GM04503 (cell line): ENCODE measurements at regions not wholly inside any gene's neighbourhood (a gene's known extent, or its start where the extent isn't known, plus 50 kb on each side); places are given as distances from the start of the nearest gene placed in this dataset.
"Not testable (repeated sequence)": the region's sequence is repeated elsewhere in the genome, so short reads cannot be mapped to it uniquely, and the experiment has no call there.

Experiments
- DNase-seq: peaks from one replicate; pipeline ENCODE4 v3.0.0-alpha.2; 2012; ENCODE audit warnings: low read depth

DNA sequence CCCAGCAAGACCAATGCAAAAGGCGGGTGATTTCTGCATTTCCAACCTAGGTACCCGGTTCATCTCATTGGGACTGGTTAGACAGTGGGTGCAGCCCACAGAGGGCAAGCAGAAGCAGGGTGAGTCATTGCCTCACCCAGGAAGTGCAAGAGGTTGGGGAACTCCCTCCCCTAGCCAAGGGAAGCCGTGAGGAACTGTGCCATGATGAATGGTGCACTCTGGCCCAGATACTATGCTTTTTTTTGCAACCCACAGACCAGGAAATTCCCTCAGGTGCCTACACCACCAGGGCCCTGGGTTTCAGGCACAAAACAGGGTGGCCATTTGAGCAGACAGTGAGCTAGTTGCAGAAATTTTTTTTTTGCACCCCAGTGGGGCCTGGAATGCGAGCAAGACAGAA, 662.6 kb upstream of the ACVR2A start:
- no peak for DNase-seq

DNA sequence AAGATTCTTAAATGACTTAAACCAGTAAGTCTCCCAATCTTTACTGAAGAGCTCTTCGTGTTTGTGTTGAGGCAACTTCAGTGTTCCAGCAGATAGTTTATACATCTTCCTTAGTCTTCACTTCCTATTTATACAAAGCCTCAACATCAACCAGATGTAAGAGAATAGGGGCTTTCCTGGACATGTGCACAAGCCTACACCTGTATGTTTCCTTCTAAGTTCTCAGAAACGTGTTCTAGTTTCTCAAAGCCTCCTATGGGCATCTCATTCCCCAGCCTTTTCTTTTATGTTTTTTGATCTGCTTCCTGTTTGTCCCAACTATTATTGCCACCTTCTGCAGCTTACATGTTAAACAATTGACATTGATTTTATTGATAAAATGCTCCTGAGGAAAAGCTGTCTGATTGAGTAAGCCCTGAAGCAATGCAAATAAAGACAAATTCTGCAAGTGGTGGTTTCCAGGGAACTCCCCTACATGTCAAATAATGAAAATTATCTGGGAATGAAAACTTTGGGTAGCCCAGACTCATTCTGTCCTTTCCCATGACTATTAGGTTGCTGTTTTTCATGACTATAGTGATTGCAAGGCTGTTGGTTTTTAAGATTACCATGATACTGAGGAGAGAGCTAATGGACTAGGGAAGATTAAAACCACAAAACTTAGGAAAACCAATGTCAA, 663.3 kb upstream of the ACVR2A start:
- DNase-seq, result no peak

DNA sequence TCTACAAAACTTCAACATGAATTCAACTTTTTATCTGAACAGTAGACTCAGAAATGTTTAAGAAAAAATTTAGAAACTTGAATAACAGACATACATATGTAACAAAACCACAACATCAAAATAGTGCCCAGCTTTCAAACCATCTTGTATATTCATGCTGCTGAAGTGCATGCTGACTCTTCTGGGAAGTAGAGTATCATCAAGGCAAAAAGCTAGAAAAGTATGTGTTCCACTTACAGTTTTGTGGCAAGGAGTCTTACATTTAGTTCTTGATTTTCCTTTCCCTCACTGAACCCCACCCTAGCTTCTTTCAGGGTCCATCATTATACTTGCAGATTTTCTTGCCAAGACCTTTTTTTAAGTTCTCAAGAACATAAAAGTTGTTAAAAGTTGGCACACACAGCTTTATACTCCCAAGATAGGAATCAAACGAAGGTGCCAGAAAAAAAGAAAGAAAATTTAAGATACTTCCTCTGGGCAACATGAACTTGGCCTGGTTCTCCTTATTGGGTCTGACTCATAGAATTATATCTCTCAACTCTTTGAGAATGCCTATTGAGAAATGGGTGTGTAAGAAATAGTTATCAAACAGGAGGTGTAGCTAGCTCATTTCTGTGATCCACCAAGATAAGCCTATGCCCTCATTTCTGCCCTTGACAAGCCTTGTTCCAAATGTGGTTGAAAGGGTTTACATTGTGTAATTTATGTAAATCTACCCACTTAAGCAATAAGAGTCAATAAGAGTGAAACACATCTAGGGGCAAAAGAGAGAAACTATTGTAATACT, 667.6 kb upstream of the ACVR2A start:
- DNase-seq, result no peak

DNA sequence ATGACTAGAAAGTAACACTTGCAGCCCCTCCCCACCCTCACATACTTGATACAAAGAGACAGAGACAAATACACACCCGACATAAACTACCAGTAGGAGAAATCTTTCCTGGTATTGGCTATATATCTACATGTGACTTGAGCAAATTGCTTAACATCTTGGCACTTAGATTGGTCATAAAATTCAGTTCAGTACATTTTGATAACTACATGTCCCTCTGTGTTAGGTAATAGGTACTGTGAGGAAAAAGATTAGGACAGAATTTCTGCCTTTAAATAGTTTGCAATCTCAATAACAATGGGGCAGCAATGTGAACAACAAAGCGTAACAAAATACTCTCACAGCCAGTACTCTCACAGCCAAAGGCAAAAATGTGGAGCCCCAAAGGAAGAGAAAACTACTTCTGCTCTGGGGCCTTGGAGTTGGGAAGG, 670.0 kb upstream of the ACVR2A start:
- no peak for DNase-seq

DNA sequence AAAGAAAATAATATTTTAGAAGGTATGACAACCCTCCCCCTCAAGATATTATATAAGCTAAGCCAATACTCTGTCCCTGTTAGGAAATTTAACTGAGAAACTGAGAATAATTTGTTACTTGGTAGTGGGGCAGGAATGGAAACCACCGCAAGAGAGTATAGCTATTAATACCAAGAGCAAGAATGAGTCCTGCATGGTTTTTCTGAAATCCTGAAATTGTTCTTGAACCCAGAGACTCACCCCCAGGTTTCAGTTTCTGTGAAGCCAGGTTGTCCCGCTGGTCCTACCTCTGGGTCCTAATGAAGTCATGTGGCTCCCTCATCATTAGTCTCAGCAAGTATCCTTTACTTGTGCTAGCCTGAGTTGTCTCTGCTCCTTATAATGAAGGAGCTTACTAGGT, 671.0 kb upstream of the ACVR2A start:
- no peak for DNase-seq

DNA sequence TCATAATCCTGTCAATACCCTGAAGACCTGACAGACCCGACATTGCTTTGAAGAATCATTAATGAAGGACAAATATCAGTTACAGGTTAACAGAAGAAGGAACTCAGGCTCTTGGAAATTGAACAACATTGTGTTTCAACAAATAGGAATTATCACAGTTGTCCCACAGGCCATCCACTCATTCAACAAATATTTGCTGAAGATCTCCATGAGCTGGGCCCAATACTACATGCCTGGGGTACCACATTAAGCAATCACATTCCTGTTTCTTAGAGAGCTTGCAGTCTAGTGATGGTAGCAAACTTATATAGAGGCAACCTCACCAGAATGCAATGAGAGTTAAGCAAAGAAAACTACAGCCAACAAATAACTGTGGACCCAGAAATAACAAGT, 671.6 kb upstream of the ACVR2A start:
- DNase-seq, result peak; percentile 19

GRCh38 chr2:147172493-147173188, 672.2 kb upstream of the ACVR2A start:
- no peak for DNase-seq

- DNase-seq, result no peak
These were observed 672.9 kb upstream of the ACVR2A start for GRCh38 chr2:147171941-147172340.

DNA sequence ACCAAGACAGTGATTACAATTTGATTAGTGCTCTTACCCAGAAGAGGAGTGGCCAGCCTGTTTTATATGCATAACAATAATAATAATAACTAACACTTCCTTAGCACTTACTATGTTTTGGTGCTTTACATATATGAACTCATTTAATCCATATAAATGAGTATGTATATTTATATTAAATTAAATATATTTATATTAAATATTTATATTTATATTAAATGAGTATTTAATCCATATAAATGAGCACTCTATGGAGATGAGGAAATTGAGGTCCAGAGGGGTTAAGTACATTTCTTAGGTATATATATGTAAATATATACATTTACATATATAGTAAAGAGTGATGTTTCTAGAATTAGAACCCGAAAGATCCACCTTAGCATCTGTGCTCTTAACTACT, 673.9 kb upstream of the ACVR2A start:
- no peak for DNase-seq

- DNase-seq, result no peak
These were observed 679.0 kb upstream of the ACVR2A start for GRCh38 chr2:147165697-147166382.

DNA sequence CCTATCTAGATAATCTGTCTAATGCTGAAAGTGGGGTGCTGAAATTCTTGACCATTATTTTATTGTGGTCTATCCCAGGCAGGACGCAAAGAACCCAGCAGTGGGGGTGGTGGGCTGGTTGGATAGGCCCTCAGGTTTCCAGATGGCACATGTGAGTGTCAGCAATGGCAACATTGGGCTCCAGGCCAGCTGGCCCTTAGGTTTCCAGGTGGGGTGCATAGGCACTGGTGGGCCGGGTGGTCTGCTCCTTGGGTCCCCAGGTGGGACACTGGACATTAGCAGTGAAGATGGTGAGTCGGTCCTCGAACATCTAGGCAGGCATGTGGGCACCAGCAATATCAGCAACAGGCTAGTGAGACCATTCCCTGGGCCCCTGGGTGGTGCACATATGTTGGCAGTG, 680.3 kb upstream of the ACVR2A start:
- DNase-seq, result no peak

- no peak for DNase-seq
These were observed 683.1 kb upstream of the ACVR2A start for GRCh38 chr2:147161746-147162145.

- DNase-seq, result no peak
These were observed 687.9 kb upstream of the ACVR2A start for GRCh38 chr2:147156970-147157369.

DNA sequence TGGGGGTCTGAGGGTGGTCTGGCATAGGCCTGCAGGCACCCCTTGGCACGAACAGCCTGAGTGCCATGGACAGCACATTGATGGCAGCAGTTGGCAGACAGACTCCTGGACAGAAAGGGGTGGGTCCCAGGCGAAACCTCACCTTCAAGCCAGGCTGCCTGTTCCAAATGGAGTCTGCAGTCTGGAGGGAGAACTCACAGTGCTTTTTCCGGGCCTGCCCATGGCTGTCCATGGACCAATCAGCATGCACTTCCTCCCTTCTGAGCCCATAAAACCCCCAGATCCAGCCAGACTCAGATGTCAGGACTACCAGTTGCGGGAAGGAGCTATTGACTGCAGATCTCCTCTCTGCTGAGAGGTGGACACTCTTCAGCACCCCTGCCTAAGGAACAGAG, 694.6 kb upstream of the ACVR2A start:
- DNase-seq, result no peak

DNA sequence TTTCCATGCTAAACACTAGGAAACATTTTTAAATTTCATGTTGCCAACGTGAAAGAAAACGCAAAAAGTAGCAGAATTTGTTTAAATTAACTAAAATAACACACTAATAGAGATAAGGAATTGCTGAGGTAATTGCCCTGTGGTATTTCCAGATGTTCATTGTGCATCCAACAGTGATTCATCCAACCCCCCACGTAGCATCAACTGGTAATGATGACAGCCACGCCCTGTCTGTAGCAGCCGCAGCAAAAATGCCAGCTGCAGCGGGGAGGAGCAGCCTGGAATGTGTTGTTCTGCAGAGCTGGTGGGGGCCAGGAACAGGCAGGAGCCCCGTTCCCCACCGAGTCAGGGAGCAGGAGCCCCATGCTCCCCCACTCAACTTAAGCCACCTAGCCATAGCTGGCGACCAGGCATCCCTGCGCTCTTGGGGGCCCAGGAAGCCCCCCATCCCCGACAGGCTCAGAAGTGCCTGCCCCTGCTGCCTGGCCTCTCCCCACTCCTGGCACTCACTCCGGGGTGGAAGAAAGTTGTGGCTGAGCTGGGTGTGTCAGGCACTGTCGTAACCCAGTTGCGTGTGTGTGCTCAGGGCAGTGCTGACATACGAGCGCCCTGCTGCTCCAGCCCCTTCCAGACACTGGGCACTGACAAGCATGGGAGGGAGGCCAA, 695.1 kb upstream of the ACVR2A start:
- DNase-seq, result no peak

DNA sequence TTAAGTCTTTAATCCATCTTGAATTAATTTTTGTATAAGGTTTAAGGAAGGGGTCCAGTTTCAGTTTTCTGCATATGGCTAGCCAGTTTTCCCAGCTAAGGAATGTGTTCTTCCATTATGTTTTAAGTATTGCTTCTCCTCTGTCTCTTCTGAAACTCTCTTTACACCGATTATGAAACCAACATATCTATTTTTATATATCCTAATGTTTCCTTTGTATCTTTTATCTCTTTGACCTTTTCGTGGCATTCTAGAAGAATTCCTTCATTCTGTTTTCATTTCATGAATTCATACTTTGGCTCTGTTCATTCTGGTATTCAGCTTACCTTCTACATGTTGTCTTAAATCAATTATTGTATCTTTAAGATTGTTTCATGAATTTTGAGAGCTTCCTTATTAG, 697.0 kb upstream of the ACVR2A start:
- no peak for DNase-seq

GRCh38 chr2:147141930-147142329, 702.9 kb upstream of the ACVR2A start:
- DNase-seq, result no peak

GRCh38 chr2:147139732-147140131, 705.1 kb upstream of the ACVR2A start:
- not testable (repeated sequence) for DNase-seq

GRCh38 chr2:147137711-147138110, 707.1 kb upstream of the ACVR2A start:
- no peak for DNase-seq

GRCh38 chr2:147135376-147135775, 709.5 kb upstream of the ACVR2A start:
- no peak for DNase-seq

- no peak for DNase-seq
These were observed 711.4 kb upstream of the ACVR2A start for GRCh38 chr2:147133286-147133908.

DNA sequence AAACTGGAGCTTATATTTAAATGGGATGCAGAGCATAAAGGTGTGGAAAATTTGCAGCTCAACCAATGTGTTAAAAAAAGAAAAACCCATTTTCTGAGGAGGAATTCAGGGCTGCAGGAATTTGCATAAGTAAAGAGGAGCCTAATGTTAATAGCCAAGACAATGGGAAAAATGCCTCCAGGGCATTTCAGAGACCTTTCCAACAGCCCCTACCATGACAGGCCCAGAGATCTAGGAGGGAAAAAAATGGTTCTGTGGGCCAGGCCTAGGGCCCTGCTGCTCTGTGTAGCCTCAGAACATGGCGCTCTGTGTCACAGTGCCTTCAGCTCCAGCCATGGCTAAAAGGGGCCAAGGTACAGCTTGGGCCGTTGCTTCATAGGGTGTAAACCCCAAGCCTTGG, 719.7 kb upstream of the ACVR2A start:
- no peak for DNase-seq
